NCI-H187 treated with DMSO at 0.1 percent for 48 hours (cell line): ENCODE measurements at regions not wholly inside any gene's neighbourhood (a gene's known extent, or its start where the extent isn't known, plus 50 kb on each side); places are given as distances from the start of the nearest gene placed in this dataset.
"Not testable (repeated sequence)": the region's sequence is repeated elsewhere in the genome, so short reads cannot be mapped to it uniquely, and the experiment has no call there.

Experiments
- DNase-seq: peaks from one replicate; lab custom pipeline; 2025; lab: John Stamatoyannopoulos, UW

GRCh38 chr7:13092708-13093005 lies 405.2 kb downstream of the ARL4A start:
- no peak for DNase-seq

- no peak for DNase-seq
These were observed 405.7 kb downstream of the ARL4A start for GRCh38 chr7:13093160-13093559.

DNA sequence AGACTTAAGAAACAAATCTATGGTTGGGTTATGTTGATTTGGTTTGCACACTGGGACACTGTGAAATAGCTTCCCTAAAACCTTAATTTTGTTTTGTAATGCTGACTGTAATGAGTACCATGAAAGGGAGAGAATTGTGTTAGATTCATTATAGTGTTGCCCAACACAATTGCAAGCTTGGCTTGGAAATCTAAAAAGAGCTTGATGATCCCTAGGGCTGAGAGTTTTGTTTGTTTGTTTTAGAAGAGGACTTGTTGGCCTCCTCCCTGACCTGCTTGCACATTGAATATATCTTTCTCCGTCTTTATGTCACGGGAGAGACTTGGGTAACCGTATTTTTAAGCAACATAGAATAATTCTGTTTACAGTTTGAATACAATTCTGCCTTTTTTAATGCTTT lies 410.1 kb downstream of the ARL4A start:
- DNase-seq: no peak

- no peak for DNase-seq
These were observed 410.7 kb downstream of the ARL4A start for GRCh38 chr7:13098161-13098560.

DNA sequence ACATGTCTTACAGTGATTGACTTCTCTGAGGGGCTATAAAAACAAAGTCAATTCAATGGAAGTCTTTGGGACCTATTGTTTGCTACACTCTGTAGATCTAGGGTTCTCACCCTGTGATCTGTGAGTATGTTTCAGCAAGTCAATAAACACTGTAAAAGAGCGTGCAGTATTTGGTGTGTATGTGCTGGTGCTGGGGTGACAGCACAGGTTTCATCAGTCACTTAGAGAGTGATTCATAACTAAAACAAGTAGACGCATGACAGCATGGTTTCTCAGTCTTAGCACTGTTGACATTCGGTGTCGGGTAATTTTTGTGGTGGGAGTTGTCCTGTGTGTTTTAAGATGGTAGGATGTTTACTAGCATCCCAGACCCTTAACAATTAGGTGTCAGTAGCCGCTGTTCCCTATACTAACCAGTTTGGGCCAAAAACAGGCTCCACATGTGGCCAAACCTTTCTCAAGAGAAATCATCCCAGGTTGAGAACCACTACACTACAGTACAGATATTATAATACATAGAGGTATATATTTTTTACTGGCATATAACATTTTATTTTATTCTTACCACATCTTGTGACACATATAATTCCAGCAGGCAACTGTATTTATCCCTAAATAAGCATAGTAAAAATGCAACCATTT lies 411.8 kb downstream of the ARL4A start:
- DNase-seq: no peak

DNA sequence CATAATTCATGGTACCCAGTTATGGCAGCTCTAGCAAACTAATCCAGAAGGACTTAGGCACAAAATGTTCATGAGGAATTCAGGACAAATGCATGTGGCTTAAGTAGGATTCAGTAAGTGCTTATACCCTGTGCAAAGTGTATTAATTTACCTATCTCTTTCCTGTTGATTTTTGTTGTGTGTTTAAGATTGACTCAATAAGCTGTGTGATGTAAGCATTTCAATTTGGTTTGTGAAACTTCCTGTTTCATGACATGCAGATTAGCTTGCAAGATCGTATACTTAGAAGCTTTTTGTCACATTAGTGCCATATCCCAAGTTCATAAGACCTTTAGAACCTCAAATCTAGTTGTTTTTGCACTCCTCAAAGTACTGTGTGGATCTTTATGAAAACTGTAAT lies 416.7 kb downstream of the ARL4A start:
- DNase-seq: no peak

GRCh38 chr7:13105209-13105608 lies 417.8 kb downstream of the ARL4A start:
- no peak for DNase-seq

- DNase-seq: no peak
These were observed 419.1 kb downstream of the ARL4A start for GRCh38 chr7:13106513-13106912.

DNA sequence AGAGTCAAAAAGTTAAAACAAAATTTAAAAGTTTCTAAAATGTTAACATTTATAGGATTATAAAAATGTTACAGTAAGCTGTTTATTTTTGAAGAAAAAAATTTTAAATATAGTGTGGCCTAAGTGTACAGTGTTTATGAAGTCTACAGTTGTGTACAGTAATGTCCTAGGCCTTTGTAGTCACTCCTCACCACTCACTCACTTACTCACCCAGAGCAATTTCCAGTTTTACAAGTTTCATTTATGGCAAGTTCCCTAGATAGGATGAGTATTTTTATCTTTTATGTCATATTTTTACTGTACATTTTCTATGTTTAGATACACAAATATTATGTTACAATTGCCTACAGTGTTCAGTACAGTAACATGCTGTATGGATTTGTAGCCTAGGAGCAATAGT lies 419.9 kb downstream of the ARL4A start:
- no peak for DNase-seq

DNA sequence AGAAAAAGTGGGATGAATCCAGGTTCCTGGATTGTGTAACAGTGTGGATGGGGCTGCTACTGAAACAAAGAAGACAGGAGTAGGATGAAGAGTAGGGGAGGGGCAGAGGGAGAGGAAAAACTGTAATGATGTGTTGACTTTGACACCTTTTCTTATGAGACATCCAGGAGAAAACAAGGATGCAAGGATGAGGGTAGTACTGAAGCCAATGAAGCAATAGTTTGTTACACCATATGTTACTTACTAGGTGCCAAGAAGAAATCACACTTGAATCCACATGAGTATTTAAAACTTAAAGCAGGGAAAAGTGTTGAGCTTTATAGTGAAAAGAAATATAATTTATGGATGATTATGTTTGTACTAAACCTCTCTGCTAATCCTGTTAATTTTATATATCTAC lies 420.6 kb downstream of the ARL4A start:
- no peak for DNase-seq

DNA sequence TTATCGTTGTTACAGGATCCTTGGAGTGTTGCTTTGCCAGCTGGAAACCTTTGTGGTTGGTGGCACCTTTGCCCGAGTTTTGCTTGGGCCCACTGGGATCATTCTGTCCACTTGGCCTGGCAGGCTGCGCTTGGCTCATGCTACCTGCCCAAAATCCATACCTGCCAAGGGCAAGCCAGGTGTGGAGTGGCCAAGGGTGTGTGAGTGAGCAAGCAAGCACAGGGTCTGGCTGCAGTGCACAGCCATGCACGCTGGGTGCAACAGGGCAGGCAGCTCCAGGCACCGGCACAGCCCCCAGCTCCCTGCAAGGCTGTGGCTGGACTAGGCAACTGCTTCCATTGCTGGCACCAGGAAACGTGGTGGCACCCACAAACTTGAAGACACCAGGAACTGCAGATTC lies 421.8 kb downstream of the ARL4A start:
- no peak for DNase-seq

GRCh38 chr7:13110107-13110506 lies 422.7 kb downstream of the ARL4A start:
- DNase-seq: no peak

DNA sequence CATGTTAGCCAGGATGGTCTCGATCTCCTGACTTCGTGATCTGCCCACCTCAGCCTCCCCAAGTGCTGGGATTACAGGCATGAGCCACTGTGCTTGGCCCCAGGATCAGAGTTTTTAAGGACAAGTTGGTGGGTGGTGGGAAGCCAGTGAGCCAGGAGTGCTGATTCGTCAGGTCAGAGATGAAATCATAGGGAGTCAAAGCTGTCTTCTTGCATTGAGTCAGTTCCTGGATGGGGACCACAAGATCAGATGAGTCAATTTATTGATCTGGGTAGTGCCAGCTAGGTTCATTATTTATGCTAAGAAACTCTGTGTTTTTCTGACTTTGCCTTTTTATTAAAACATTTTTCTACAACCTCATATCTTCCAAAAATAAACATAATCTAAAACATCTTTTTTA lies 423.8 kb downstream of the ARL4A start:
- DNase-seq: no peak

DNA sequence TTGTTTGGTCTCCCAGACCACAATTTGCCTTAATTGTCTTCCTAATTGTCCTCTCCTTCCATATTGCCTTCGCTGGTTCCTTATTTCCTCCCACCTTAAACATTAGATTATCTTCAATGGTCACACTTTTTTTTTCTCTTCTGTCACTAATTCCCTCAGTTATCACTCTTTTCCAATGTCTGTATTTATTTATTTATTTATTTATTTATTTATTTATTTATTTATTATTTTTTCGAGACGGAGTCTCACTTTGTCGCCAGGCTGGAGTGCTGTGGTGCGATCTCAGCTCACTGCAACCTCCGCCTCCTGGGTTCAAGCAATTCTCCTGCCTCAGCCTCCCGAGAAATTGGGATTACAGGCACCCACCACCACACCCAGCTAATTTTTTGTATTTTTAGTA lies 426.8 kb downstream of the ARL4A start:
- DNase-seq: not testable (repeated sequence)

- DNase-seq: no peak
These were observed 427.8 kb downstream of the ARL4A start for GRCh38 chr7:13115157-13115772.

- no peak for DNase-seq
These were observed 428.4 kb downstream of the ARL4A start for GRCh38 chr7:13115855-13116254.

- no peak for DNase-seq
These were observed 429.7 kb downstream of the ARL4A start for GRCh38 chr7:13117103-13117502.

- no peak for DNase-seq
These were observed 430.2 kb downstream of the ARL4A start for GRCh38 chr7:13117592-13117991.

- not testable (repeated sequence) for DNase-seq
These were observed 437.2 kb downstream of the ARL4A start for GRCh38 chr7:13124629-13125028.

DNA sequence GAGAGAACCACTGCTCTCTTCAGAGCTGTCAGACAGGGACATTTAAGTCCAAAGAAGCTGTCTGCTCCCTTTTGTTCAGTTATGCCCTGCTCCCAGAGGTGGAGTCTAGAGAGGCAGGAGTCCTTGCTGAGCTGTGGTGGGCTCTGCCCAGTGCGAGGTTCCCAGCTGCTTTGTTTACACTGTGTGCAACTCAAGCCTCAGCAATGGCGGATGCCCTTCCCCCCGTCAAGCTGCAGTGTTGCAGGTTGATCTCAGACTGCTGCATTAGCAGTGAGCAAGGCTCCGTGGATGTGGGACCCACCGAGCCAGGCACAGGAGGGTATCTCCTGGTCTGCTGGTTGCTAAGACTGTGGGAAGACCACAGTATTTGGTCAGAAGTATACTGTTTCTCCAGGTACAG lies 438.9 kb downstream of the ARL4A start:
- DNase-seq: no peak

GRCh38 chr7:13130321-13130720 lies 442.9 kb downstream of the ARL4A start:
- DNase-seq: no peak

DNA sequence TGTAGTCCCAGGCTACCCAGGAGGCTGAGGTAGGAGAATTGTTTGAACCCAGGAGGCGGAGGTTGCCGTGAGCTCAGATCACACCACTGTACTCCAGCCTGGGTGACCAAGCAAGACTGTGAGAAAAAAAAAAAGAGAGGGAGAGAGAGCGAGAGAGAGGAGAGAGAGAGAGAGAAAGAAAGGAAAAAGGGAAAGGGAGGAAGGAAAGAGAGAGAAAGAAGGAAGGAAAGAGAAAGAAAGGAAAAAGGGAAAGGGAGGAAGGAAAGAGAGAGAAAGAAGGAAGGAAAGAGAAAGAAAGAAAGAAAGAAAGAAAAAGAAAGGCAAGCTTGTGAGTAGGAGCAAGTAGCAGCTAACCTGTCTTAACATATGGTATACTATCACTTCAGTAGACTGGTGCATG lies 443.5 kb downstream of the ARL4A start:
- not testable (repeated sequence) for DNase-seq

DNA sequence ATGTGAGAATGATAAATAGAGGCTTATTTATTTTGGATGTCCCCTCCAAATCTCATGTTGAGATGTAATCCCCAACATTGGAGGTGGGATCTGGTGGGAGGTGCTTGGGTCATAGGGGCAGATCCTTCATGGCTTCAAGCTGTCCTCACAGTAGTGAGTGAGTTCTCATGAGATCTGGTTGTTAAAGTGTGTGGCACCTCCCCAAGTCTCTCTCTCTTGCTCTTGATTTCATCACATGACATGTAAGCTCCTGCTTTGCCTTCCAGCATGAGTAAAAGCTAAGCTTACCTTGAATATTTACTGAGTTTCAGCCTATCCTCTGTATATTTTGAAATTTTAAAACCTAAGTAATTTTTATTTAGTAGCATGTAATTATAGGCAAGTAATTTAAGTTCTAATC lies 444.9 kb downstream of the ARL4A start:
- DNase-seq: no peak

DNA sequence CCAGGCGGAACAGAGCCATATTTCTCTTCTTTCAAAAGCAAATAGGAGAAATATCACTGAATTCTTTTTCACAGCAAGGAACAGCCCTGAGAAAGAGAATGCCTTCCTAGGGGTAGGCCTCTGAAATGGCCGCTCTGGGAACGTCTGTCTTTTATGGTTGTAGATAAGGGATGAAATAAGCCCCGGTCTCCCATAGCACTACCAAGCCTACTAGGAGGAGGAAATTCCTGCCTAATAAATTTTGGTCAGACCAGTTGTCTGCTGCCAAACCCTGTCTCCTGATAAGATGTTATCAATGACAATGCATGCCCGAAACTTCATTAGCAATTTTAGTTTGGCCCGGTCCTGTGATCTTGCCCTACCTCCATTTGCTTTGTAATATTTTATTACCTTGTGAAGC lies 448.9 kb downstream of the ARL4A start:
- DNase-seq: not testable (repeated sequence)
